Natural killer cell treated with Interleukin-12 subunit alpha and Interleukin-12 subunit beta and Interleukin-15 and Interleukin-18, amount 100 ng/mL, for 72 hours (primary cell): ENCODE measurements at regions not wholly inside any gene's neighbourhood (a gene's known extent, or its start where the extent isn't known, plus 50 kb on each side); places are given as distances from the start of the nearest gene placed in this dataset.
"Not testable (repeated sequence)": the region's sequence is repeated elsewhere in the genome, so short reads cannot be mapped to it uniquely, and the experiment has no call there.

Experiments used
- ATAC-seq, 2 donors: fragments of 150-1000 bp; cut with Tn5 transposase in 1 of 2; sonication (Bioruptor Pico), chemical (Tn5 transposase) in 1 of 2; 2 replicates each; pipeline ENCODE4 v1.10.0; 2021
- DNase-seq: peaks from one replicate; pipeline ENCODE4 v3.0.0; 2022; ENCODE audit warnings: low spot score
- H3K27ac Mint-ChIP-seq, 2 donors: 1 replicate in 1 of 2; 2 replicates in 1 of 2; pipeline ENCODE4 v1.8.0; 2022; ENCODE audit warnings: mixed read lengths in 2 of 2, mild to moderate bottlenecking in 1 of 2, moderate library complexity in 1 of 2
- H3K27me3 Mint-ChIP-seq, 2 donors: 1 replicate in 1 of 2; 2 replicates in 1 of 2; pipeline ENCODE4 v1.8.0; 2022; ENCODE audit warnings: mixed read lengths in 2 of 2
- H3K36me3 Mint-ChIP-seq: one replicate; pipeline ENCODE4 v1.8.0; 2022; ENCODE audit warnings: mixed read lengths
- H3K4me1 Mint-ChIP-seq, 2 donors: 1 replicate in 1 of 2; 2 replicates in 1 of 2; pipeline ENCODE4 v1.8.0; 2022; ENCODE audit warnings: low read depth in 2 of 2, mixed read lengths in 2 of 2, mild to moderate bottlenecking in 1 of 2
- H3K4me3 Mint-ChIP-seq: one replicate; pipeline ENCODE4 v1.8.0; 2022; ENCODE audit warnings: mixed read lengths
- H3K9me3 Mint-ChIP-seq: 2 replicates; pipeline ENCODE4 v1.8.0; 2022; ENCODE audit warnings: mixed read lengths

- H3K4me1 Mint-ChIP-seq = peaks cover 9 to 33% of the 10 kb centered on the region in 2 donors
- no peak overlapping the region for H3K27ac Mint-ChIP-seq
- H3K36me3 Mint-ChIP-seq = no peaks in the 10 kb centered on the region
- peaks cover 0 to 7% of the 10 kb centered on the region in 2 donors for H3K27me3 Mint-ChIP-seq
- DNase-seq = no peak
- ATAC-seq = no peak
- H3K4me3 Mint-ChIP-seq = no peak overlapping the region
- no peaks in the 10 kb centered on the region for H3K9me3 Mint-ChIP-seq
Observed at GRCh38 chr1:101185421-101185820, 51.4 kb upstream of the S1PR1 start.

GRCh38 chr1:101183388-101183699 is 53.5 kb upstream of the S1PR1 start:
- Mint-ChIP-seq H3K27ac (peak overlapping the region in 1 of 2 donors; percentile 43), H3K4me3 (no peak overlapping the region), H3K4me1 (peaks cover 24 to 49% of the 10 kb centered on the region in 2 donors), H3K9me3 (peaks cover 3% of the 10 kb centered on the region), H3K27me3 (peaks cover 0 to 9% of the 10 kb centered on the region in 2 donors), H3K36me3 (no peaks in the 10 kb centered on the region)
- no peak for DNase-seq
- no peak for ATAC-seq

GRCh38 chr1:101182627-101183387 is 54.0 kb upstream of the S1PR1 start:
- H3K36me3 Mint-ChIP-seq = no peaks in the 10 kb centered on the region
- peaks cover 3% of the 10 kb centered on the region for H3K9me3 Mint-ChIP-seq
- ATAC-seq (no peak), DNase-seq (no peak)
- peaks cover 25 to 47% of the 10 kb centered on the region in 2 donors for H3K4me1 Mint-ChIP-seq
- H3K27me3 Mint-ChIP-seq = peaks cover 0 to 9% of the 10 kb centered on the region in 2 donors
- no peak overlapping the region for H3K4me3 Mint-ChIP-seq
- peak overlapping the region in 1 of 2 donors; percentile 95 for H3K27ac Mint-ChIP-seq

GRCh38 chr1:101181930-101182329 is 54.9 kb upstream of the S1PR1 start:
- H3K27ac Mint-ChIP-seq = peak overlapping the region; percentile 58 to 95
- DNase-seq (no peak), ATAC-seq (no peak)
- H3K9me3 Mint-ChIP-seq = peaks cover 3% of the 10 kb centered on the region
- H3K27me3 Mint-ChIP-seq = peaks cover 0 to 9% of the 10 kb centered on the region in 2 donors
- peaks cover 23 to 43% of the 10 kb centered on the region in 2 donors for H3K4me1 Mint-ChIP-seq
- H3K4me3 Mint-ChIP-seq = no peak overlapping the region
- H3K36me3 Mint-ChIP-seq = no peaks in the 10 kb centered on the region

GRCh38 chr1:101178688-101179491 is 57.9 kb upstream of the S1PR1 start:
- Mint-ChIP-seq H3K36me3 (no peaks in the 10 kb centered on the region), H3K27ac (peak overlapping the region; percentile 90 to 95), H3K9me3 (peaks cover 3% of the 10 kb centered on the region), H3K27me3 (peaks cover 0 to 2% of the 10 kb centered on the region in 2 donors), H3K4me1 (peaks cover 19 to 38% of the 10 kb centered on the region in 2 donors), H3K4me3 (peak overlapping the region; percentile 81)
- ATAC-seq (peak; percentile 85 to 87), DNase-seq (no peak)

GRCh38 chr1:101178341-101178687 is 58.5 kb upstream of the S1PR1 start:
- peaks cover 19 to 38% of the 10 kb centered on the region in 2 donors for H3K4me1 Mint-ChIP-seq
- no peak for ATAC-seq
- H3K36me3 Mint-ChIP-seq = no peaks in the 10 kb centered on the region
- H3K9me3 Mint-ChIP-seq = peaks cover 3% of the 10 kb centered on the region
- DNase-seq = no peak
- peak overlapping the region; percentile 81 for H3K4me3 Mint-ChIP-seq
- peaks cover 0 to 2% of the 10 kb centered on the region in 2 donors for H3K27me3 Mint-ChIP-seq
- H3K27ac Mint-ChIP-seq = peak overlapping the region; percentile 90 to 95

GRCh38 chr1:101175886-101176285 is 60.9 kb upstream of the S1PR1 start:
- peaks cover 16 to 29% of the 10 kb centered on the region in 2 donors for H3K4me1 Mint-ChIP-seq
- DNase-seq (no peak), ATAC-seq (no peak)
- H3K4me3 Mint-ChIP-seq = no peak overlapping the region
- H3K36me3 Mint-ChIP-seq = no peaks in the 10 kb centered on the region
- H3K27ac Mint-ChIP-seq = no peak overlapping the region
- peaks cover 0 to 2% of the 10 kb centered on the region in 2 donors for H3K27me3 Mint-ChIP-seq
- H3K9me3 Mint-ChIP-seq = peaks cover 3% of the 10 kb centered on the region

- ATAC-seq (no peak), DNase-seq (no peak)
- H3K36me3 Mint-ChIP-seq = no peaks in the 10 kb centered on the region
- no peak overlapping the region for H3K27ac Mint-ChIP-seq
- peaks cover 16 to 29% of the 10 kb centered on the region in 2 donors for H3K4me1 Mint-ChIP-seq
- peaks cover 3% of the 10 kb centered on the region for H3K9me3 Mint-ChIP-seq
- peaks cover 0 to 2% of the 10 kb centered on the region in 2 donors for H3K27me3 Mint-ChIP-seq
- no peak overlapping the region for H3K4me3 Mint-ChIP-seq
Observed at GRCh38 chr1:101175466-101175865, 61.4 kb upstream of the S1PR1 start.

GRCh38 chr1:101174722-101175121 is 62.1 kb upstream of the S1PR1 start:
- peak overlapping the region in 1 of 2 donors; percentile 23 for H3K27ac Mint-ChIP-seq
- H3K4me1 Mint-ChIP-seq = peaks cover 13 to 24% of the 10 kb centered on the region in 2 donors
- peaks cover 0 to under 1% of the 10 kb centered on the region in 2 donors for H3K27me3 Mint-ChIP-seq
- H3K36me3 Mint-ChIP-seq = no peaks in the 10 kb centered on the region
- no peak overlapping the region for H3K4me3 Mint-ChIP-seq
- H3K9me3 Mint-ChIP-seq = peaks cover under 1% of the 10 kb centered on the region
- no peak for DNase-seq
- no peak for ATAC-seq

- peaks cover 9 to 20% of the 10 kb centered on the region in 2 donors for H3K4me1 Mint-ChIP-seq
- not testable (repeated sequence) for H3K4me3 Mint-ChIP-seq, H3K36me3 Mint-ChIP-seq, H3K27ac Mint-ChIP-seq, ATAC-seq, H3K27me3 Mint-ChIP-seq, H3K9me3 Mint-ChIP-seq, DNase-seq
Observed at GRCh38 chr1:101174298-101174697, 62.5 kb upstream of the S1PR1 start.

- no peaks in the 10 kb centered on the region for H3K27me3 Mint-ChIP-seq
Observed at GRCh38 chr1:101170506-101171050, 66.2 kb upstream of the S1PR1 start.

GRCh38 chr1:101167891-101168290 is 68.9 kb upstream of the S1PR1 start:
- peaks cover 2 to 12% of the 10 kb centered on the region in 2 donors for H3K4me1 Mint-ChIP-seq

More at GRCh38 chr1:101170506-101171050, 66.2 kb upstream of the S1PR1 start:
- ATAC-seq (no peak), DNase-seq (no peak)
- H3K4me3 Mint-ChIP-seq = no peak overlapping the region
- no peak overlapping the region for H3K27ac Mint-ChIP-seq
- H3K9me3 Mint-ChIP-seq = no peaks in the 10 kb centered on the region
- peaks cover 7% of the 10 kb centered on the region for H3K36me3 Mint-ChIP-seq
- peaks cover 2 to 21% of the 10 kb centered on the region in 2 donors for H3K4me1 Mint-ChIP-seq

GRCh38 chr1:101166583-101167120 is 70.2 kb upstream of the S1PR1 start:
- H3K36me3 Mint-ChIP-seq = peaks cover 7% of the 10 kb centered on the region
- H3K4me3 Mint-ChIP-seq = no peak overlapping the region
- DNase-seq (no peak), ATAC-seq (no peak)
- H3K9me3 Mint-ChIP-seq = no peaks in the 10 kb centered on the region
- H3K4me1 Mint-ChIP-seq = peaks cover 2 to 12% of the 10 kb centered on the region in 2 donors
- H3K27ac Mint-ChIP-seq = no peak overlapping the region
- no peaks in the 10 kb centered on the region for H3K27me3 Mint-ChIP-seq

More at GRCh38 chr1:101167891-101168290, 68.9 kb upstream of the S1PR1 start:
- Mint-ChIP-seq H3K27ac (peak overlapping the region in 1 of 2 donors; percentile 43), H3K36me3 (peaks cover 7% of the 10 kb centered on the region), H3K9me3 (no peaks in the 10 kb centered on the region), H3K4me3 (peak overlapping the region; percentile 6), H3K27me3 (no peaks in the 10 kb centered on the region)
- DNase-seq (no peak), ATAC-seq (peak in 1 of 2 donors; percentile 82)
